ENCODE measurements at regions not wholly inside any gene's neighbourhood (a gene's known extent, or its start where the extent isn't known, plus 50 kb on each side); places are given as distances from the start of the nearest gene placed in this dataset.

DNA sequence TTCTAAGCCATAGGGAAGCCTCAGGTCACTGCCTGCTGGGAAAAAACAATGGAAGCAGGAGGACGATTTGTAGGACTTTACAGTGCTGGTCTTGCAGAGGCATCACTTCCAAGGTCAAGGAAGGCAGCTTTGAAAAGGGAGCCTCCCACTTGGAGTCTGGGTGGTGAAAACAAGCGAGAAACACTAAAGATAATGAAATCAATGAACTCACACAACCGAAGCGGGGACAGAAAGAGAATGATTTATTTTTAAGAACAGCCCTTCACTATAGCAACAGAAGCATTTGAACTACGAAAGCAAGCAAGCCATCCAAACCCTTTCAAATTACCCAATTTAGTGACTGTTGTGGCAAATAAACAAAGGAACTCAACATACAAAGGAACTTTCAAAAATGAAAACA lies 227.5 kb downstream of the THBS2 start:
- TF ChIP-seq, protein P1, sequence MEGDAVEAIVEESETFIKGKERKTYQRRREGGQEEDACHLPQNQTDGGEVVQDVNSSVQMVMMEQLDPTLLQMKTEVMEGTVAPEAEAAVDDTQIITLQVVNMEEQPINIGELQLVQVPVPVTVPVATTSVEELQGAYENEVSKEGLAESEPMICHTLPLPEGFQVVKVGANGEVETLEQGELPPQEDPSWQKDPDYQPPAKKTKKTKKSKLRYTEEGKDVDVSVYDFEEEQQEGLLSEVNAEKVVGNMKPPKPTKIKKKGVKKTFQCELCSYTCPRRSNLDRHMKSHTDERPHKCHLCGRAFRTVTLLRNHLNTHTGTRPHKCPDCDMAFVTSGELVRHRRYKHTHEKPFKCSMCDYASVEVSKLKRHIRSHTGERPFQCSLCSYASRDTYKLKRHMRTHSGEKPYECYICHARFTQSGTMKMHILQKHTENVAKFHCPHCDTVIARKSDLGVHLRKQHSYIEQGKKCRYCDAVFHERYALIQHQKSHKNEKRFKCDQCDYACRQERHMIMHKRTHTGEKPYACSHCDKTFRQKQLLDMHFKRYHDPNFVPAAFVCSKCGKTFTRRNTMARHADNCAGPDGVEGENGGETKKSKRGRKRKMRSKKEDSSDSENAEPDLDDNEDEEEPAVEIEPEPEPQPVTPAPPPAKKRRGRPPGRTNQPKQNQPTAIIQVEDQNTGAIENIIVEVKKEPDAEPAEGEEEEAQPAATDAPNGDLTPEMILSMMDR (conservative IDR thresholded peaks at IDR 0.05; ENCODE audit: low read depth, low read length), result no peak
- DNase-seq (ENCODE audit: low read depth), result no peak

DNA sequence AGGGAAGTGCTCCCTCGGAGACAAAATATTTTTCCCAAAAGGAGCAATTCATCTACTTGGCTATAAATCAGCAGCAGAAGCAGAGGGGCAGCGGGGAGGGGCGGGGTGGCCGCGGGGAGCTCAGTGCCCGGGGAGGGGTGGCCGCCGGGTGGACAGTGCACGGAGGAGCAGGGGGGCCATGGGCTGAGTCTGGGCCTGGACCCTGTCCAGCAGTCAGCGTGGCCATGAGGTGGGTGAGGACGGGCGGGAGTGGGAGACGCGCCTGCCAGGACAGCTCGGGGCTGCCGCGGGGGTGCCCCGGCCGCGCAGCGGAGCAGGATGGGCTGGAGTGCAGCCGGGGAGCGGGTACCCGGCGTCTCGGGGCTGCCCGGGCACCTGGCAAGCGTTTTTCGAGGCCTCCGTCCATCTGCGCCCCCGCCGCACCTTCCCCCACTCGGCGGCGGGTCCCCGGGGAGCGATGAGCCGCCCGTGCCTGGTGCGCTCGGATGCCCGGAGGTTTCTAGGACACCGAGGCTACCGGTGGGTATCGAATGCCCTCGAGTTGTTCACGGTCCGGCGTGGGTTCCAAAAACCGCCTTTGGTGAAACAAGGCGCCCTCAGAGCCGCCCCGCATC lies 229.5 kb downstream of the THBS2 start:
- no peak overlapping the region for H3K4me3 ChIP-seq (ENCODE audit: low read length)
- DNase-seq (ENCODE audit: low read depth), result no peak
- TF ChIP-seq, protein P1 (conservative IDR thresholded peaks at IDR 0.05; ENCODE audit: low read depth, low read length), result no peak

More for the DNA sequence above, 227.5 kb downstream of the THBS2 start:
- H3K4me3 ChIP-seq (ENCODE audit: low read length), result no peak overlapping the region

- TF ChIP-seq, protein P1 (conservative IDR thresholded peaks at IDR 0.05; ENCODE audit: low read depth, low read length), result no peak
- DNase-seq (ENCODE audit: low read depth), result no peak
- H3K4me3 ChIP-seq (ENCODE audit: low read length), result no peak overlapping the region
Measured at GRCh38 chr6:169023161-169023874, 230.3 kb downstream of the THBS2 start.

- no peak overlapping the region for H3K4me3 ChIP-seq (ENCODE audit: low read length)
- DNase-seq (ENCODE audit: low read depth), result no peak
- TF ChIP-seq, protein P1 (conservative IDR thresholded peaks at IDR 0.05; ENCODE audit: low read depth, low read length), result peak; percentile 20
Measured at GRCh38 chr6:169022079-169022478, 231.6 kb downstream of the THBS2 start.

DNA sequence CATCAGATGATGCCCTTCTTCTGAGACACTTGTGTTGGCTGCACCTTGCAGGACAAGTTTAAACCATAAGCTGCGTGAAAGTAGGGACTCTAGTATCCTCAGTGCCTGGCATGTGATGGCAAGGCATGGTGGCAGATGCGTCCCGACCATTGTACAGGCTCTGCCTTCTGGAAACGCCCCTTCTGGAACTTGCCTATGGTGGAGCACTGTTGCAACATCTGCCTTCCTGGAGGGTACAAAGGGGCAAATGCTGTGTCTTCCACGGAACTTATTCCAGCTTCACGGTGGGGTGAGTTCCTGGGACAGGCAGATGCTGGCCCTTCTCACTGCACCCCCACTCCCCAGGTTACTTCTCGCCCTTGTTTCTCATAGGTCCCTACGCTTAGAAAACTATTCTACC lies 232.8 kb downstream of the THBS2 start:
- TF ChIP-seq, protein P1 (conservative IDR thresholded peaks at IDR 0.05; ENCODE audit: low read depth, low read length), result no peak
- no peak for DNase-seq (ENCODE audit: low read depth)
- no peak overlapping the region for H3K4me3 ChIP-seq (ENCODE audit: low read length)

DNA sequence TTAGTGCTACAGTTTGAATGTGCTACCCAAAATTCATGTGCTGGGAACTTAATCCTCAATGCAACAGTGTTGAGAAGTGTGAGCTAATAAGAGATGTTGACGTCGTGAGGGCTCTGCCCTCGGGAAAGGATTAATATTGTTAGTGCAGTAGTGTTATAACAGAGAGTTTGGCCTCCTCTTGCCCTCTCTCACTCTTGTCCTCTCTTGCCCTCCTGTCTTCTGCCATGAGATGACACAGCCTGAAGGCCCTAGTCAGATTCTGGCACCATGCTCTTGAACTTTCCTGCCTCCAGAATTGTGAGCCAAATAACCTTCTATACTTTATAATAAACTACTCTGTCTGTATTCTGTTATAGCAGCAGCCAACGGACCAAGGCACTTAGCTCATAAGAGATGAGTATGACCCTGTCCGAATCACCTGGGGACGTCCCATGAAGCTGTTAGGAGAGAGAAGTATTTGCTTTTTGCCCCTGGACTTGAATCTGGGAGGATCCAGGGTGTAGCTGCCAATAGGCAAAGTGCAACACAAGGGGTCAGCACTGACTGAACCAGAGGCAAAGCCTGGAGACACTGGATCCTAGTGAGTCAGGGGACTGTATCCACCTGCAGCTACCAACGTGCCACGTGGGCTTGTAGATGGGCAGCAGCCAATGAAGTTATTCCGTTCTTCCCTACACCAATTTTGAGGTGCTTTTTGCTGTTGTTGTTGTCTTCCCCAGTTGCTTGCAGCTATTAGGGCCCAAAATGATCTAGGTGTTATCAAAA lies 233.7 kb downstream of the THBS2 start:
- TF ChIP-seq, protein P1 (conservative IDR thresholded peaks at IDR 0.05; ENCODE audit: low read depth, low read length), result peak; percentile 33
- peak; percentile 35 for DNase-seq (ENCODE audit: low read depth)
- no peak overlapping the region for H3K4me3 ChIP-seq (ENCODE audit: low read length)

Data from retinal pigment epithelial cell (primary cell).